A549 (cell line): ENCODE measurements at regions not wholly inside any gene's neighbourhood (a gene's known extent, or its start where the extent isn't known, plus 50 kb on each side); places are given as distances from the start of the nearest gene placed in this dataset.

Experiments used
- ATAC-seq, 2 experiments: fragments of 200-7000 bp in 1 of 2; fragments of >200 bp in 1 of 2; cut with Nextera tagmentation in 1 of 2; cut with Tn5 transposase in 1 of 2; 3 replicates each; pipeline versions ENCODE4 v1.8.0 to v1.9.1; 2018 to 2020; ENCODE audit warnings: mild to moderate bottlenecking in 1 of 2, moderate library complexity in 1 of 2
- CTCF ChIA-PET: fragments of 300-600 bp; sonication (Branson Sonifier 250); formaldehyde crosslinking; extraction: SDS; loops from one replicate; lab custom pipeline; 2021; ENCODE audit warnings: antibody characterized with exemption, inconsistent platforms; lab: Yijun Ruan, JAX
- POLR2A ChIA-PET: fragments of 350-600 bp; formaldehyde crosslinking; extraction: SDS; loops from one replicate; lab custom pipeline; 2021; ENCODE audit warnings: antibody characterized with exemption, inconsistent platforms; lab: Yijun Ruan, JAX
- DNase-seq, 2 experiments: peaks; one replicate each; pipeline versions ENCODE4 v3.0.0 to v3.0.0-alpha.2; 2011 to 2016; ENCODE audit warnings: low read depth in 1 of 2, low spot score in 1 of 2
- FAIRE-seq: peaks from 2 replicates; lab custom pipeline; 2011; peaks lifted over from hg19 to GRCh38; lab: Jason Lieb, UNC
- H3K27ac ChIP-seq, 2 experiments: fragments of >200 bp; sonication (Bioruptor Twin); formaldehyde crosslinking; 3 replicates each; pipeline ENCODE4 v1.5.1; 2016 to 2017
- H3K4me1 ChIP-seq: fragments of >200 bp; sonication (Bioruptor Twin); formaldehyde crosslinking; 3 replicates; pipeline ENCODE4 v1.6.1; 2016
- H3K4me2 ChIP-seq: fragments of >200 bp; sonication (Bioruptor Twin); formaldehyde crosslinking; 3 replicates; pipeline ENCODE4 v1.6.1; 2016
- H3K4me3 ChIP-seq: fragments of >200 bp; sonication (Bioruptor Twin); formaldehyde crosslinking; 3 replicates; pipeline ENCODE4 v1.5.1; 2016
- H3K9me3 ChIP-seq: fragments of >200 bp; sonication (Bioruptor Twin); formaldehyde crosslinking; 3 replicates; pipeline ENCODE4 v1.6.1; 2016
- ATOH8 ChIP-seq: fragments of 250-450 bp; sonication (Bioruptor Pico); IDR thresholded peaks from 2 replicates; pipeline ENCODE4 v1.5.0; 2020; ENCODE audit warnings: low read depth, mild to moderate bottlenecking, moderate library complexity
- ELK1 ChIP-seq: fragments of 150-350 bp; IDR thresholded peaks from 2 replicates; pipeline ENCODE4 v1.6.1; 2014; ENCODE audit warnings: low read depth, mild to moderate bottlenecking, low read length
- EP300 ChIP-seq, 2 experiments: fragments of >200 bp; sonication (Bioruptor Twin); formaldehyde crosslinking; IDR thresholded peaks; 2 replicates in 1 of 2; 3 replicates in 1 of 2; pipeline ENCODE4 v1.6.1; 2016 to 2017
- FOSL2 ChIP-seq, 2 experiments: fragments of 450-650 bp in 1 of 2; fragments of >200 bp in 1 of 2; sonication (Bioruptor Twin) in 1 of 2; formaldehyde crosslinking; IDR thresholded peaks; 2 replicates each; pipeline versions ENCODE4 v1.5.0 to v1.6.1; 2016 to 2020; ENCODE audit warnings: mild to moderate bottlenecking in 1 of 2, moderate library complexity in 1 of 2
- FOXS1 ChIP-seq: fragments of 250-450 bp; sonication (Bioruptor Pico); IDR thresholded peaks from 2 replicates; pipeline ENCODE4 v1.5.0; 2020; ENCODE audit warnings: mild to moderate bottlenecking, moderate library complexity
- GATA3 ChIP-seq: IDR thresholded peaks from 2 replicates; pipeline ENCODE4 v1.6.1; 2012; ENCODE audit warnings: borderline replicate concordance
- HOXA7 ChIP-seq: fragments of 250-450 bp; sonication (Bioruptor Pico); IDR thresholded peaks from 2 replicates; pipeline ENCODE4 v1.5.0; 2020; ENCODE audit warnings: mild to moderate bottlenecking, moderate library complexity
- JUNB ChIP-seq: fragments of >200 bp; sonication (Bioruptor Twin); formaldehyde crosslinking; IDR thresholded peaks from 2 replicates; pipeline ENCODE4 v1.6.1; 2016
- KDM1A ChIP-seq: fragments of 200-600 bp; sonication (generic); IDR thresholded peaks from 2 replicates; pipeline ENCODE4 v1.6.1; 2016; ENCODE audit warnings: low read depth, mild to moderate bottlenecking
- KDM5A ChIP-seq: fragments of 200-600 bp; sonication (generic); IDR thresholded peaks from 2 replicates; pipeline ENCODE4 v1.6.1; 2016; ENCODE audit warnings: antibody characterized with exemption, mild to moderate bottlenecking
- MAFK ChIP-seq: fragments of 450-650 bp; IDR thresholded peaks from 2 replicates; pipeline ENCODE4 v1.6.1; 2014; ENCODE audit not compliant: partially characterized antibody
- MAZ ChIP-seq: fragments of 150-350 bp; IDR thresholded peaks from 2 replicates; pipeline ENCODE4 v1.6.1; 2014; ENCODE audit warnings: antibody characterized with exemption, low read depth, low read length, borderline replicate concordance
- NPAS2 ChIP-seq: fragments of 250-450 bp; sonication (Bioruptor Pico); IDR thresholded peaks from 2 replicates; pipeline ENCODE4 v1.8.0; 2022; ENCODE audit warnings: mild to moderate bottlenecking, moderate library complexity, borderline replicate concordance
- NR3C1 ChIP-seq: fragments of >200 bp; sonication (Bioruptor Twin); formaldehyde crosslinking; IDR thresholded peaks from 3 replicates; pipeline ENCODE4 v1.6.1; 2017
- PHF8 ChIP-seq: fragments of 200-600 bp; sonication (generic); IDR thresholded peaks from 2 replicates; pipeline ENCODE4 v1.6.1; 2016; ENCODE audit warnings: low read depth, mild to moderate bottlenecking, antibody characterized with exemption, moderate library complexity, borderline replicate concordance
- REST ChIP-seq: fragments of 200-600 bp; sonication (generic); IDR thresholded peaks from 2 replicates; pipeline ENCODE4 v1.6.1; 2016; ENCODE audit warnings: antibody characterized with exemption, mild to moderate bottlenecking, moderate library complexity
- ZC3H11A ChIP-seq: fragments of 450-650 bp; IDR thresholded peaks from 2 replicates; pipeline ENCODE4 v1.6.1; 2014; ENCODE audit warnings: antibody characterized with exemption, mild to moderate bottlenecking
- WGBS: methylation state at CpG from one replicate; pipeline ENCODE4 v1.1.6; 2017; ENCODE audit errors: missing lambda C conversion rate; 5-methylcytosine and 5-hydroxymethylcytosine counted together

- no peak for DNase-seq
- no peak overlapping the region for H3K4me2 ChIP-seq
- no peak overlapping the region for H3K27ac ChIP-seq
- TF ChIP-seq HOXA7 (no peak), NR3C1 (no peak), ATOH8 (CRISPR knock-in tag) (no peak), NPAS2 (CRISPR knock-in tag) (no peak), FOXS1 (CRISPR knock-in tag) (no peak), ZC3H11A (no peak), PHF8 (no peak), JUNB (no peak)
- H3K4me3 ChIP-seq, result no peak overlapping the region
- FAIRE-seq, result no peak
- no peaks in the 10 kb centered on the region for H3K4me1 ChIP-seq
- ChIA-PET CTCF (interaction anchor here (1.8 kb wide), 1 partner anchor 16 kb away, joined by 8 read pairs; no protein-coding TSS in a partner anchor), POLR2A (no interaction called here)
- H3K9me3 ChIP-seq, result no peaks in the 10 kb centered on the region
- 2% methylated on average over 2 of the region's 2 CpGs for WGBS
- ATAC-seq, result no peak
Observed at GRCh38 chr2:128771401-128771800, 452.7 kb upstream of the HS6ST1 start.

GRCh38 chr2:128772671-128773070 is 454.0 kb upstream of the HS6ST1 start:
- DNase-seq, result no peak
- 8% methylated on average over 4 of the region's 4 CpGs for WGBS
- ATAC-seq, result 0 out of 6 replicates have a peak, but pooled peaks of 1 of the 2 experiments have one; percentile 32
- Histone ChIP-seq H3K27ac (no peak overlapping the region), H3K4me1 (no peaks in the 10 kb centered on the region), H3K9me3 (no peaks in the 10 kb centered on the region), H3K4me2 (no peak overlapping the region), H3K4me3 (no peak overlapping the region)
- TF ChIP-seq JUNB (no peak), KDM1A (no peak), ELK1 (no peak), KDM5A (no peak), EP300 (IDR thresholded peaks at IDR 0.05) (no peak), ZC3H11A (no peak)
- CTCF ChIA-PET, result interaction anchor here (1.8 kb wide), 1 partner anchor 17 kb away, joined by 8 read pairs; no protein-coding TSS in a partner anchor
- no peak for FAIRE-seq
- POLR2A ChIA-PET, result no interaction called here

GRCh38 chr2:128773641-128774319 is 455.1 kb upstream of the HS6ST1 start:
- Histone ChIP-seq H3K4me3 (no peak overlapping the region), H3K4me2 (no peak overlapping the region), H3K4me1 (no peaks in the 10 kb centered on the region), H3K9me3 (no peaks in the 10 kb centered on the region), H3K27ac (no peak overlapping the region)
- ATAC-seq (no peak), DNase-seq (no peak), FAIRE-seq (no peak)
- ChIA-PET CTCF (no interaction called here), POLR2A (no interaction called here)
- TF ChIP-seq MAFK (peak; percentile 55), ATOH8 (CRISPR knock-in tag) (no peak)
- WGBS, result 20% methylated on average over 16 of the region's 16 CpGs

- ChIA-PET CTCF (no interaction called here), POLR2A (no interaction called here)
- TF ChIP-seq MAZ (no peak), REST (no peak), EP300 (IDR thresholded peaks at IDR 0.05) (no peak), PHF8 (no peak), GATA3 (no peak), ELK1 (no peak), FOXS1 (CRISPR knock-in tag) (no peak), FOSL2 (IDR thresholded peaks at IDR 0.05) (no peak), FOSL2 (CRISPR knock-in tag; IDR thresholded peaks at IDR 0.05) (no peak)
- WGBS, result 21% methylated on average over 5 of the region's 7 CpGs
- no peak for DNase-seq
- Histone ChIP-seq H3K9me3 (no peaks in the 10 kb centered on the region), H3K27ac (no peak overlapping the region), H3K4me1 (no peaks in the 10 kb centered on the region), H3K4me3 (no peak overlapping the region), H3K4me2 (no peak overlapping the region)
- FAIRE-seq, result no peak
- no peak for ATAC-seq
Observed at GRCh38 chr2:128774320-128775216, 455.9 kb upstream of the HS6ST1 start.
